Kidney (tissue), 13 donors: ENCODE measurements at regions not wholly inside any gene's neighbourhood (a gene's known extent, or its start where the extent isn't known, plus 50 kb on each side); places are given as distances from the start of the nearest gene placed in this dataset.

Experiments used
- DNase-seq, 5 donors: peaks; one replicate each; pipeline ENCODE4 v3.0.0-alpha.2; 2013 to 2020
- FAIRE-seq: peaks from 2 replicates; lab custom pipeline; 2012; peaks lifted over from hg19 to GRCh38; lab: Jason Lieb, UNC
- H3K27ac ChIP-seq, 2 donors: one replicate each; pipeline ENCODE4 v1.7.0; 2013; ENCODE audit warnings: low read depth in 2 of 2, low read length in 2 of 2, inconsistent platforms in 1 of 2
- H3K27me3 ChIP-seq: one replicate; pipeline ENCODE4 v1.7.1; 2013; ENCODE audit warnings: low read length, inconsistent platforms; ENCODE audit not compliant: control insufficient read depth, insufficient read depth
- H3K36me3 ChIP-seq, 3 donors: one replicate each; pipeline versions ENCODE4 v1.7.0 to v1.7.1; 2013; ENCODE audit warnings: low read length in 3 of 3, control low read depth in 1 of 3, inconsistent platforms in 1 of 3; ENCODE audit not compliant: insufficient read depth in 3 of 3, control insufficient read depth in 2 of 3
- H3K4me1 ChIP-seq, 3 donors: one replicate each; pipeline versions ENCODE4 v1.7.0 to v1.7.1; 2013; ENCODE audit warnings: low read length in 3 of 3, inconsistent platforms in 1 of 3, low read depth in 1 of 3; ENCODE audit not compliant: control insufficient read depth in 2 of 3, insufficient read depth in 2 of 3
- H3K4me3 ChIP-seq, 3 donors: one replicate each; pipeline versions ENCODE4 v1.7.0 to v1.8.1; 2013; ENCODE audit warnings: low read length in 3 of 3, control low read depth in 1 of 3, inconsistent platforms in 1 of 3
- H3K9ac ChIP-seq, 3 donors: one replicate each; pipeline versions ENCODE4 v1.7.0 to v1.7.1; 2013; ENCODE audit warnings: low read length in 3 of 3, control low read depth in 1 of 3, inconsistent platforms in 1 of 3
- H3K9me3 ChIP-seq, 3 donors: one replicate each; pipeline versions ENCODE4 v1.7.0 to v1.7.1; 2013; ENCODE audit warnings: low read length in 3 of 3, control low read depth in 1 of 3, inconsistent platforms in 1 of 3; ENCODE audit not compliant: control insufficient read depth in 2 of 3, insufficient read depth in 1 of 3
- CTCF ChIP-seq: IDR thresholded peaks from 3 replicates; pipeline ENCODE4 v1.5.1; 2012; ENCODE audit warnings: mild to moderate bottlenecking, moderate library complexity, borderline replicate concordance; ENCODE audit not compliant: insufficient read depth; ENCODE audit errors: extremely low read depth
- intact Hi-C: fragments of 100-400 bp; cut with DNase I; formaldehyde crosslinking; loops from one replicate; pipeline ENCODE4 v1.11.1; 2022
- donor health status: control.
- donor health status: control.
- donor health status: control.
- donor health status: control.
- donor health status: control.
- donor health status: DM: yes; HTN: yes; CAD: no.
- donor health status: Normal renal cell carcinoma (clear cell type).

- H3K4me1 ChIP-seq = no peaks in the 10 kb centered on the region
- no peaks in the 10 kb centered on the region for H3K9me3 ChIP-seq
- H3K27me3 ChIP-seq = no peaks in the 10 kb centered on the region
- intact Hi-C loops = no loop called here
- H3K36me3 ChIP-seq = no peaks in the 10 kb centered on the region
- no peak for TF ChIP-seq CTCF
- no peak for FAIRE-seq
- no peak overlapping the region for H3K27ac ChIP-seq
- H3K9ac ChIP-seq = no peak overlapping the region
- no peak for DNase-seq
- H3K4me3 ChIP-seq = no peak overlapping the region
Observed at GRCh38 chr2:63662028-63662804, 73.5 kb downstream of the MDH1 start.

- Histone ChIP-seq H3K27ac (no peak overlapping the region), H3K4me1 (no peaks in the 10 kb centered on the region), H3K4me3 (no peak overlapping the region), H3K36me3 (no peaks in the 10 kb centered on the region), H3K27me3 (no peaks in the 10 kb centered on the region), H3K9me3 (no peaks in the 10 kb centered on the region), H3K9ac (no peak overlapping the region)
- no peak for FAIRE-seq
- no peak for DNase-seq
- no peak for TF ChIP-seq CTCF
- intact Hi-C loops = no loop called here
Observed at GRCh38 chr2:63663013-63663864, 74.5 kb downstream of the MDH1 start.

- no peak for DNase-seq
- H3K9ac ChIP-seq = no peak overlapping the region
- H3K9me3 ChIP-seq = no peaks in the 10 kb centered on the region
- H3K4me3 ChIP-seq = no peak overlapping the region
- no peak overlapping the region for H3K27ac ChIP-seq
- H3K4me1 ChIP-seq = no peaks in the 10 kb centered on the region
- no peak for FAIRE-seq
- H3K27me3 ChIP-seq = no peaks in the 10 kb centered on the region
- no peaks in the 10 kb centered on the region for H3K36me3 ChIP-seq
- intact Hi-C loops = no loop called here
- no peak for TF ChIP-seq CTCF
Observed at GRCh38 chr2:63665091-63665490, 76.3 kb downstream of the MDH1 start.
